Activated T-helper 1 cell treated with anti-CD3 and anti-CD28 coated beads, Interleukin-12 subunit alpha, Interleukin-12 subunit beta, Interleukin-2, Interleukin-4 antibody, amounts not matched to agents 30 ng/mL and 10 ng/mL and 1 ng/mL, durations not matched to agents 14 hours and 24 hours and 36 hours (primary cell): ENCODE measurements at regions not wholly inside any gene's neighbourhood (a gene's known extent, or its start where the extent isn't known, plus 50 kb on each side); places are given as distances from the start of the nearest gene placed in this dataset.

Experiments
- DNase-seq: peaks from one replicate; pipeline ENCODE4 v3.0.0; 2021; ENCODE audit warnings: low spot score
- H3K27ac Mint-ChIP-seq: one replicate; pipeline ENCODE4 v1.8.0; 2021; ENCODE audit warnings: mild to moderate bottlenecking, mixed read lengths
- H3K27me3 Mint-ChIP-seq: one replicate; pipeline ENCODE4 v1.8.0; 2022; ENCODE audit warnings: mild to moderate bottlenecking, moderate library complexity, mixed read lengths; ENCODE audit not compliant: insufficient read depth
- H3K36me3 Mint-ChIP-seq: one replicate; pipeline ENCODE4 v1.8.0; 2021; ENCODE audit warnings: low read depth, mixed read lengths
- H3K4me1 Mint-ChIP-seq: one replicate; pipeline ENCODE4 v1.8.0; 2021; ENCODE audit warnings: low read depth, mixed read lengths
- H3K4me3 Mint-ChIP-seq: one replicate; pipeline ENCODE4 v1.8.0; 2021; ENCODE audit warnings: mild to moderate bottlenecking, moderate library complexity, mixed read lengths
- H3K9me3 Mint-ChIP-seq: one replicate; pipeline ENCODE4 v1.8.0; 2021; ENCODE audit warnings: mixed read lengths
- intact Hi-C: fragments of 100-400 bp; cut with micrococcal nuclease; formaldehyde crosslinking; loops from one replicate; pipeline ENCODE4 v1.15.1; 2024

DNA sequence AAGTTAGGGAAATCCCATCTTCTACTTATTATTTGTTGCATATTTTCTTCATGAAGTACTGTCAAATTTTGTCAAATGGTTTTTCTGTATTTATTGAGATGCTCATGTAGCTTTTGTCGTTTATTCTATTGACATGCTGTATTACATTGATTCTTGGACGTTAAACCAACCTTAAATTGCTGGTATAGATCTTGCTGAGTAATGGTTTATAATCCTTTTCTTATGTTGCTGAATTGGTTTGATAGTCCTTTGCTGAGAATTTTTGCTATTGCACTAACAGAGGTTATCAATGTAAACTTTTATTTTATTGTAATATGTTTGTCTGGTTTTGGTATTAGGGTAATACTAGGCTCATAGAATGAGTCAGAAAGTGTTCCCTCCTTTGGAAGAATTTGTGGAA, 54.3 kb upstream of the COL6A5 start:
- H3K4me3 Mint-ChIP-seq, result no peak overlapping the region
- H3K27ac Mint-ChIP-seq, result no peak overlapping the region
- intact Hi-C loops, result no loop called here
- no peaks in the 10 kb centered on the region for H3K9me3 Mint-ChIP-seq
- H3K4me1 Mint-ChIP-seq, result no peaks in the 10 kb centered on the region
- H3K27me3 Mint-ChIP-seq, result peaks cover 2% of the 10 kb centered on the region
- no peak for DNase-seq
- H3K36me3 Mint-ChIP-seq, result no peaks in the 10 kb centered on the region

DNA sequence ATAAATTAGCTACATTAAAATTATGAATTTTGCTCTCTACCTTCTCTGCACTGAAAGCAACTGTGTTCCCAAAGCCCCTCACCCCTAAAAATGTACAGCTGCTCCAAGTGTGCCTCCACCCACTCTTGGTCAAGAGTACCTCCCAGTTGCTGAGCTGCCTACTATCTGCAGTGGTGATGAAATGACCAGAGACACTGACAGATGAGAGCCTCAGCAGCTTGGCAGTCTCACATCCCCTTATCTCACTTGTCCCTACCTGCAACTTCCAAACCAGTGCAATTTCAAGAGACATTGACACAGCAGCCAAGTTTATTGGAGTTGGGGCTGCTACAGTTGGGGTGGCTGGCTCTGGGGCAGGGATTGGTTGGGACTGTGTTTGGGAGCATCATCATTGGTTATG, 52.2 kb upstream of the COL6A5 start:
- intact Hi-C loops, result no loop called here
- Mint-ChIP-seq H3K27ac (no peak overlapping the region), H3K4me3 (no peak overlapping the region), H3K36me3 (no peaks in the 10 kb centered on the region), H3K27me3 (peaks cover 2% of the 10 kb centered on the region), H3K9me3 (no peaks in the 10 kb centered on the region), H3K4me1 (no peaks in the 10 kb centered on the region)
- DNase-seq, result no peak
